Esophagus muscularis mucosa (tissue), 4 donors: ENCODE measurements at regions not wholly inside any gene's neighbourhood (a gene's known extent, or its start where the extent isn't known, plus 50 kb on each side); places are given as distances from the start of the nearest gene placed in this dataset.

Experiments used
- CTCF ChIP-seq, 3 experiments: fragments of 200-600 bp in 2 of 3; fragments of 450-650 bp in 1 of 3; sonication (generic) in 2 of 3; IDR thresholded peaks; one replicate each; pipeline ENCODE4 v1.5.1; 2017 to 2019; ENCODE audit warnings: antibody characterized with exemption in 3 of 3, mild to moderate bottlenecking in 2 of 3, moderate library complexity in 1 of 3
- EP300 ChIP-seq: sonication (generic); formaldehyde crosslinking; IDR thresholded peaks from one replicate; pipeline ENCODE4 v1.6.1; 2017; ENCODE audit warnings: antibody characterized with exemption
- POLR2A ChIP-seq: fragments of 450-650 bp; IDR thresholded peaks from one replicate; pipeline ENCODE4 v1.6.1; 2017; ENCODE audit warnings: antibody characterized with exemption, moderate library complexity, mild to moderate bottlenecking, low read depth
- POLR2AphosphoS5 ChIP-seq, 2 donors: sonication (generic); formaldehyde crosslinking; IDR thresholded peaks; one replicate each; pipeline ENCODE4 v1.6.1; 2017; ENCODE audit warnings: antibody characterized with exemption in 2 of 2

- TF ChIP-seq CTCF (IDR thresholded peaks at IDR 0.05) (no peak), POLR2A (no peak), POLR2AphosphoS5 (IDR thresholded peaks at IDR 0.05) (no peak), EP300 (no peak)
These were observed 121.6 kb upstream of the SPACA1 start for GRCh38 chr6:87926072-87926471.
